ENCODE measurements at regions not wholly inside any gene's neighbourhood (a gene's known extent, or its start where the extent isn't known, plus 50 kb on each side); places are given as distances from the start of the nearest gene placed in this dataset.

- BruUV-seq (replicated peaks), result no TSS peak
- Histone ChIP-seq H3K4me1 (ENCODE audit: control insufficient read depth, extremely low read depth, insufficient read depth, low read length) (no peaks in the 10 kb centered on the region), H2AFZ (ENCODE audit: low read depth, low read length) (no peak overlapping the region), H3K9ac (replicated peaks; ENCODE audit: extremely low read depth, insufficient read depth, low read length) (no peak overlapping the region), H3K4me3 (replicated peaks in 1 of 3; ENCODE audit: insufficient read depth in 1 of 3, low read depth in 1 of 3, low read length in 3 of 3) (no peak overlapping the region), H3K79me2 (ENCODE audit: control insufficient read depth, insufficient read depth, low read length) (no peaks in the 10 kb centered on the region), H3K9me1 (replicated peaks; ENCODE audit: control insufficient read depth, extremely low read depth, insufficient read depth, low read length) (no peaks in the 10 kb centered on the region), H3K27ac (ENCODE audit: insufficient read depth, low read depth, low read length) (no peak overlapping the region), H4K20me1 (replicated peaks; ENCODE audit: control insufficient read depth, extremely low read depth, insufficient read depth, low read length) (no peaks in the 10 kb centered on the region), H3K4me2 (ENCODE audit: insufficient read depth, low read length) (no peak overlapping the region), H3K27me3 (ENCODE audit: control insufficient read depth in 2 of 2, insufficient read depth in 2 of 2, low read length in 2 of 2) (no peaks in the 10 kb centered on the region), H3K9me3 (replicated peaks; ENCODE audit: control insufficient read depth, insufficient read depth, low read length) (no peaks in the 10 kb centered on the region), H3K36me3 (ENCODE audit: control insufficient read depth in 2 of 2, extremely low read depth in 1 of 2, insufficient read depth in 2 of 2, low read length in 2 of 2) (no peaks in the 10 kb centered on the region)
- dilution Hi-C loops (cut with MboI; ENCODE audit: extremely low pct_ligation_motif_present, low sequenced_read_pairs), result no loop called here
- CTCF ChIA-PET, result no interaction called here
- DNase-seq (ENCODE audit: low read depth, low spot score) (no peak), FAIRE-seq (no peak)
- POLR2A ChIA-PET, result no interaction called here
- intact Hi-C loops (cut with micrococcal nuclease), result no loop called here
- TF ChIP-seq EZH2 (IDR thresholded peaks at IDR 0.05; ENCODE audit: borderline replicate concordance, low read depth, low read length, severe bottlenecking) (no peak), MYC (IDR thresholded peaks at IDR 0.05; ENCODE audit: low read depth, low read length) (no peak), POLR2A (IDR thresholded peaks at IDR 0.05; ENCODE audit: low read depth, low read length) (no peak), FOS (IDR thresholded peaks at IDR 0.05; ENCODE audit: borderline replicate concordance, insufficient read depth, low read length) (no peak), CTCF (IDR thresholded peaks at IDR 0.05; ENCODE audit: extremely low read depth in 1 of 2, insufficient read depth in 1 of 2, low read depth in 1 of 2, low read length in 2 of 2) (no peak), POLR2AphosphoS5 (IDR thresholded peaks at IDR 0.05; ENCODE audit: insufficient read depth, low read depth, low read length) (no peak), JUN (IDR thresholded peaks at IDR 0.05; ENCODE audit: borderline replicate concordance, insufficient read depth, insufficient read length, low read depth) (no peak), GATA2 (IDR thresholded peaks at IDR 0.05; ENCODE audit: insufficient read depth, insufficient read length, low read depth, low read length) (no peak)
- TF ChIP-seq, protein P1, sequence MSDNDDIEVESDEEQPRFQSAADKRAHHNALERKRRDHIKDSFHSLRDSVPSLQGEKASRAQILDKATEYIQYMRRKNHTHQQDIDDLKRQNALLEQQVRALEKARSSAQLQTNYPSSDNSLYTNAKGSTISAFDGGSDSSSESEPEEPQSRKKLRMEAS (IDR thresholded peaks at IDR 0.05; ENCODE audit: insufficient read depth, insufficient read length), result no peak
Observed at GRCh38 chr4:3690551-3691152, 75.5 kb upstream of the ADRA2C start.

Measured in endothelial cell of umbilical vein (primary cell).